Colonic mucosa (tissue), 4 donors: ENCODE measurements at regions not wholly inside any gene's neighbourhood (a gene's known extent, or its start where the extent isn't known, plus 50 kb on each side); places are given as distances from the start of the nearest gene placed in this dataset.

ENCODE experiments used
- DNase-seq: peaks from one replicate; pipeline ENCODE4 v3.0.0-alpha.2; 2020
- H3K27ac ChIP-seq: fragments of 200-600 bp; one replicate; pipeline ENCODE4 v1.8.0; 2021
- H3K27me3 ChIP-seq: fragments of 200-600 bp; one replicate; pipeline ENCODE4 v1.8.0; 2021
- H3K36me3 ChIP-seq: fragments of 200-600 bp; one replicate; pipeline ENCODE4 v1.8.0; 2021
- H3K4me1 ChIP-seq: fragments of 200-600 bp; one replicate; pipeline ENCODE4 v1.8.0; 2021; ENCODE audit warnings: mild to moderate bottlenecking
- H3K4me3 ChIP-seq: fragments of 200-600 bp; one replicate; pipeline ENCODE4 v1.8.0; 2021
- H3K9ac ChIP-seq, 2 donors: one replicate each; pipeline ENCODE4 v1.7.0; 2013; ENCODE audit warnings: control low read depth in 2 of 2, low read depth in 2 of 2, low read length in 2 of 2
- H3K9me3 ChIP-seq: fragments of 200-600 bp; one replicate; pipeline ENCODE4 v1.8.0; 2021
- CTCF ChIP-seq: fragments of 200-600 bp; IDR thresholded peaks from one replicate; pipeline ENCODE4 v1.8.0; 2022; ENCODE audit warnings: antibody characterized with exemption, mild to moderate bottlenecking
- intact Hi-C: fragments of 100-400 bp; cut with DNase I; formaldehyde crosslinking; loops from one replicate; pipeline ENCODE4 v1.14.1; 2022
- donor health status: healthy.
- donor health status: DM: no; HTN: no; CAD: no.
- donor health status: DM: no; HTN: no; CAD: no.

- Histone ChIP-seq H3K36me3 (no peaks in the 10 kb centered on the region), H3K4me1 (no peaks in the 10 kb centered on the region), H3K9me3 (no peaks in the 10 kb centered on the region), H3K27ac (no peak overlapping the region), H3K4me3 (no peak overlapping the region), H3K9ac (no peak overlapping the region), H3K27me3 (no peaks in the 10 kb centered on the region)
- intact Hi-C loops, result no loop called here
- DNase-seq, result no peak
- TF ChIP-seq CTCF, result no peak
These were observed 1470.5 kb downstream of the BRD1 start for GRCh38 chr22:48357196-48357595.

GRCh38 chr22:48356731-48357130, 1470.9 kb downstream of the BRD1 start:
- no peak overlapping the region for H3K9ac ChIP-seq
- H3K27ac ChIP-seq, result no peak overlapping the region
- no peak for TF ChIP-seq CTCF
- no peaks in the 10 kb centered on the region for H3K4me1 ChIP-seq
- no peak overlapping the region for H3K4me3 ChIP-seq
- DNase-seq, result no peak
- H3K27me3 ChIP-seq, result no peaks in the 10 kb centered on the region
- intact Hi-C loops, result no loop called here
- H3K9me3 ChIP-seq, result no peaks in the 10 kb centered on the region
- no peaks in the 10 kb centered on the region for H3K36me3 ChIP-seq

GRCh38 chr22:48354096-48354495, 1473.6 kb downstream of the BRD1 start:
- Histone ChIP-seq H3K27me3 (no peaks in the 10 kb centered on the region), H3K9me3 (no peaks in the 10 kb centered on the region), H3K9ac (no peak overlapping the region), H3K4me1 (no peaks in the 10 kb centered on the region), H3K36me3 (no peaks in the 10 kb centered on the region), H3K27ac (no peak overlapping the region), H3K4me3 (no peak overlapping the region)
- no peak for DNase-seq
- intact Hi-C loops, result no loop called here
- TF ChIP-seq CTCF, result no peak

- no peak for DNase-seq
- H3K9me3 ChIP-seq, result no peaks in the 10 kb centered on the region
- intact Hi-C loops, result no loop called here
- H3K27ac ChIP-seq, result no peak overlapping the region
- no peak for TF ChIP-seq CTCF
- H3K27me3 ChIP-seq, result no peaks in the 10 kb centered on the region
- H3K4me3 ChIP-seq, result no peak overlapping the region
- no peaks in the 10 kb centered on the region for H3K36me3 ChIP-seq
- H3K9ac ChIP-seq, result no peak overlapping the region
- H3K4me1 ChIP-seq, result no peaks in the 10 kb centered on the region
These were observed 1474.3 kb downstream of the BRD1 start for GRCh38 chr22:48353116-48353947.

GRCh38 chr22:48352086-48352911, 1475.4 kb downstream of the BRD1 start:
- H3K27me3 ChIP-seq, result no peaks in the 10 kb centered on the region
- no peak for TF ChIP-seq CTCF
- intact Hi-C loops, result no loop called here
- no peak overlapping the region for H3K9ac ChIP-seq
- no peak for DNase-seq
- H3K4me3 ChIP-seq, result no peak overlapping the region
- no peak overlapping the region for H3K27ac ChIP-seq
- H3K4me1 ChIP-seq, result no peaks in the 10 kb centered on the region
- no peaks in the 10 kb centered on the region for H3K36me3 ChIP-seq
- H3K9me3 ChIP-seq, result no peaks in the 10 kb centered on the region
